ENCODE measurements at regions not wholly inside any gene's neighbourhood (a gene's known extent, or its start where the extent isn't known, plus 50 kb on each side); places are given as distances from the start of the nearest gene placed in this dataset.

DNA sequence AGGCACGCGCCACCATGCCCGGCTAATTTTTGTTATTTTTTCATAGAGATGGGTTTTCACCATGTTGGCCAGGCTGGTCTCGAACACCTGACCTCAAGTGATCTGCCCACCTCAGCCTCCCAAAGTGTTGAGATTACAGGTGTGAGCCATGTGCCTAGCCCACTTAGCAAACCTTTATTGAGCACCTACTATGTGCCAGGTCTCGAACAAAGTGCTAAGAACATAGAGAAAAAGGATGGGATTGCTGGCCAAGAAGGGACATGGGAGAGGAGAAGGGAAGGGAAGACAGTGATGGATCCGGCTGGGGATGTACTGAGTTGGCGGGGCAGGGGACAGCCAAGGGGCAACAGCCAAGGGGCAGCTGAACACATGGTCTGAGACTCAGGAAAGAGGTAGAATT lies 55.6 kb upstream of the RPL11 start:
- H3K4me1 ChIP-seq (ENCODE audit: insufficient read depth, low read length, severe bottlenecking) = peaks cover 28% of the 10 kb centered on the region
- no peaks in the 10 kb centered on the region for H4K20me1 ChIP-seq (ENCODE audit: insufficient read depth, low read length)
- peak overlapping the region; percentile 3 for H3K27ac ChIP-seq (ENCODE audit: low read depth, low read length, poor library complexity, severe bottlenecking)
- H3F3A ChIP-seq (ENCODE audit: insufficient read depth, low read length) = 0 out of 2 replicates have a peak, but pooled peaks cover 9% of the 10 kb centered on the region
- no peaks in the 10 kb centered on the region for H3K36me3 ChIP-seq (ENCODE audit: insufficient read depth, low read length)
- no peak overlapping the region for H2AFZ ChIP-seq (ENCODE audit: low read length)
- no peaks in the 10 kb centered on the region for H3K27me3 ChIP-seq (ENCODE audit: insufficient read depth, low read length)
- H3K79me2 ChIP-seq (ENCODE audit: insufficient read depth, low read length) = no peaks in the 10 kb centered on the region
- H3K4me3 ChIP-seq (ENCODE audit: low read depth, low read length, poor library complexity, severe bottlenecking) = no peak overlapping the region
- H3K4me2 ChIP-seq (ENCODE audit: low read length) = no peak overlapping the region
- TF ChIP-seq EZH2 (IDR thresholded peaks at IDR 0.05; ENCODE audit: borderline replicate concordance, low read length) = no peak
- TF ChIP-seq, protein P1, sequence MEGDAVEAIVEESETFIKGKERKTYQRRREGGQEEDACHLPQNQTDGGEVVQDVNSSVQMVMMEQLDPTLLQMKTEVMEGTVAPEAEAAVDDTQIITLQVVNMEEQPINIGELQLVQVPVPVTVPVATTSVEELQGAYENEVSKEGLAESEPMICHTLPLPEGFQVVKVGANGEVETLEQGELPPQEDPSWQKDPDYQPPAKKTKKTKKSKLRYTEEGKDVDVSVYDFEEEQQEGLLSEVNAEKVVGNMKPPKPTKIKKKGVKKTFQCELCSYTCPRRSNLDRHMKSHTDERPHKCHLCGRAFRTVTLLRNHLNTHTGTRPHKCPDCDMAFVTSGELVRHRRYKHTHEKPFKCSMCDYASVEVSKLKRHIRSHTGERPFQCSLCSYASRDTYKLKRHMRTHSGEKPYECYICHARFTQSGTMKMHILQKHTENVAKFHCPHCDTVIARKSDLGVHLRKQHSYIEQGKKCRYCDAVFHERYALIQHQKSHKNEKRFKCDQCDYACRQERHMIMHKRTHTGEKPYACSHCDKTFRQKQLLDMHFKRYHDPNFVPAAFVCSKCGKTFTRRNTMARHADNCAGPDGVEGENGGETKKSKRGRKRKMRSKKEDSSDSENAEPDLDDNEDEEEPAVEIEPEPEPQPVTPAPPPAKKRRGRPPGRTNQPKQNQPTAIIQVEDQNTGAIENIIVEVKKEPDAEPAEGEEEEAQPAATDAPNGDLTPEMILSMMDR (IDR thresholded peaks at IDR 0.05; ENCODE audit: low read length) = no peak
- no peaks in the 10 kb centered on the region for H3K9me3 ChIP-seq (ENCODE audit: low read length)
- no peak overlapping the region for H3K9ac ChIP-seq (ENCODE audit: low read length)
- no peaks in the 10 kb centered on the region for H3K9me2 ChIP-seq (ENCODE audit: low read depth, low read length)

DNA sequence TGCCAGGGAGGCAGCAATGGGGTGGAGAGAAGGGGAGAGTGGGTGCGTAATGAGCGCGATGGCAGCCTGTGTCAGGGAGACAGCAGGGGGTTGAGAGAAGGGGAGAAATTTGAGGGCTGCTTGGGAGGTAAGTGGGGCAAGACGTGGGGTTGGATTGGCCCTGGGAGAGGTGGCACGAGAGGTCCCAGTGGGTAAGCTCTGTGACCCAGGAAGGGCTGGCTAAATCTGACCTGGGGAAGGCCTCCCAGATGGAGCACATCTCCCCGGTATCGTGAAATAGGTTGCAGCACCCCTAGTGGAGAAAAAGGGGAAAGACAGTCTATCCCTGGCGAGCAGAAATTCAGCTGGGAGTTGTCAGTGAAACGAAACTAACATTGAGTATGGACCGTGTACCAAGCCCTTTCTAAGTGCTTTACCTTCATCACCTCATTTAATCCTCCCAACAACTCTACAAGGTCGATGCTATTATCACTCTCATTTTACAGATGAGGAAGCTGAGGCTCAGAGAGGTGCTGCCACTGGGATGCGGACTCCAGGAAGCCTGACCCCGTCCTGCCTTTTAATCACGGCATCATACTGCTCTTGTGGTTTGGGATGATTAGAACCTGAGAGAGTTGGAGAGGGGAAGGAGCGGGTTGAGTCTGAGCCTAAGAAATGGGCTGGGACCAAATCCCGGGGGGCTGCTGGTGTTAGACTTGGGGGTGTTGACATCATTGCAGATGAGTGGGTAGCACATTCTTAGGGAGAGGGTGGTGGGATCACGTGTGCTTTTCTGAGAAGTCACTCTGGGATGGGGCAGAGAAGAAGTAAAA lies 56.6 kb upstream of the RPL11 start:
- H3K9ac ChIP-seq (ENCODE audit: low read length) = peak overlapping the region; percentile 56
- 0 out of 2 replicates have a peak, but pooled peaks cover 9% of the 10 kb centered on the region for H3F3A ChIP-seq (ENCODE audit: insufficient read depth, low read length)
- H3K27me3 ChIP-seq (ENCODE audit: insufficient read depth, low read length) = no peaks in the 10 kb centered on the region
- TF ChIP-seq, protein P1 (IDR thresholded peaks at IDR 0.05; ENCODE audit: low read length) = peak; percentile 92
- TF ChIP-seq EZH2 (IDR thresholded peaks at IDR 0.05; ENCODE audit: borderline replicate concordance, low read length) = no peak
- no peaks in the 10 kb centered on the region for H3K9me2 ChIP-seq (ENCODE audit: low read depth, low read length)
- peak overlapping the region; percentile 78 for H3K4me2 ChIP-seq (ENCODE audit: low read length)
- peak overlapping the region; percentile 80 for H3K27ac ChIP-seq (ENCODE audit: low read depth, low read length, poor library complexity, severe bottlenecking)
- H3K4me3 ChIP-seq (ENCODE audit: low read depth, low read length, poor library complexity, severe bottlenecking) = peak overlapping the region; percentile 50
- no peaks in the 10 kb centered on the region for H3K79me2 ChIP-seq (ENCODE audit: insufficient read depth, low read length)
- no peaks in the 10 kb centered on the region for H3K36me3 ChIP-seq (ENCODE audit: insufficient read depth, low read length)
- peak overlapping the region; percentile 58; the same call in 1 of the 2 replicates for H2AFZ ChIP-seq (ENCODE audit: low read length)
- H3K4me1 ChIP-seq (ENCODE audit: insufficient read depth, low read length, severe bottlenecking) = peaks cover 36% of the 10 kb centered on the region
- no peaks in the 10 kb centered on the region for H3K9me3 ChIP-seq (ENCODE audit: low read length)
- H4K20me1 ChIP-seq (ENCODE audit: insufficient read depth, low read length) = no peaks in the 10 kb centered on the region

DNA sequence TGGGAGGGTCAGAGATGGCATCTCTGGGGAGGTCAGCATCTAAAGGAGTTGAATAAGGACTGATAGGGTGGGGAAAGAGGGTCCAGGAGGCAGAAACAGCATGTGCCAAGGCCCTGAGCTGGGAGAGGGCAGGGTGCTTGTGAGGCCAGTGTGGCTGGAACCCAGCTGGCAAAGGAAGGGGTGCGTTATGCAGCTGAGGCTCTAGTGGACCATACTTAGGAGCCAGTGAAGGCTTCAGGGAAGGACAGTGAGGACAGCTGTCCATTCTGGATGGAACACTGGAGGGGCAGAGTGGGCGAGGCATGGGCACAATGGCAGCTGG lies 57.1 kb upstream of the RPL11 start:
- H3K9me2 ChIP-seq (ENCODE audit: low read depth, low read length) = no peaks in the 10 kb centered on the region
- no peak overlapping the region for H3K4me2 ChIP-seq (ENCODE audit: low read length)
- no peaks in the 10 kb centered on the region for H3K27me3 ChIP-seq (ENCODE audit: insufficient read depth, low read length)
- no peak overlapping the region for H2AFZ ChIP-seq (ENCODE audit: low read length)
- H3K4me3 ChIP-seq (ENCODE audit: low read depth, low read length, poor library complexity, severe bottlenecking) = no peak overlapping the region
- 0 out of 2 replicates have a peak, but pooled peaks cover 9% of the 10 kb centered on the region for H3F3A ChIP-seq (ENCODE audit: insufficient read depth, low read length)
- TF ChIP-seq, protein P1 (IDR thresholded peaks at IDR 0.05; ENCODE audit: low read length) = no peak
- TF ChIP-seq EZH2 (IDR thresholded peaks at IDR 0.05; ENCODE audit: borderline replicate concordance, low read length) = no peak
- H3K27ac ChIP-seq (ENCODE audit: low read depth, low read length, poor library complexity, severe bottlenecking) = peak overlapping the region; percentile 80
- H3K4me1 ChIP-seq (ENCODE audit: insufficient read depth, low read length, severe bottlenecking) = peaks cover 42% of the 10 kb centered on the region
- no peaks in the 10 kb centered on the region for H3K36me3 ChIP-seq (ENCODE audit: insufficient read depth, low read length)
- H3K9me3 ChIP-seq (ENCODE audit: low read length) = no peaks in the 10 kb centered on the region
- H3K9ac ChIP-seq (ENCODE audit: low read length) = no peak overlapping the region; the same call in 1 of the 2 replicates
- H4K20me1 ChIP-seq (ENCODE audit: insufficient read depth, low read length) = no peaks in the 10 kb centered on the region
- H3K79me2 ChIP-seq (ENCODE audit: insufficient read depth, low read length) = no peaks in the 10 kb centered on the region

Measured in OCI-LY1 (cell line).